ENCODE measurements at regions not wholly inside any gene's neighbourhood (a gene's known extent, or its start where the extent isn't known, plus 50 kb on each side); places are given as distances from the start of the nearest gene placed in this dataset.

- H3K36me3 Mint-ChIP-seq, result no peaks in the 10 kb centered on the region
- H3K4me1 Mint-ChIP-seq, result no peaks in the 10 kb centered on the region
- ATAC-seq (ENCODE audit: low read depth), result no peak
- no peak overlapping the region for H3K4me3 Mint-ChIP-seq
- no peaks in the 10 kb centered on the region for H3K27me3 Mint-ChIP-seq
- H3K9me3 Mint-ChIP-seq, result peaks cover 4% of the 10 kb centered on the region
- POLR2A ChIA-PET, result no interaction called here
- H3K27ac Mint-ChIP-seq, result no peak overlapping the region
- no peak for DNase-seq
Measured at GRCh38 chr5:4410151-4410550, 730.0 kb upstream of the ADAMTS16 start.

GRCh38 chr5:4411664-4412063 lies 728.5 kb upstream of the ADAMTS16 start:
- ATAC-seq (ENCODE audit: low read depth), result no peak
- DNase-seq, result no peak
- POLR2A ChIA-PET, result no interaction called here
- Mint-ChIP-seq H3K27me3 (no peaks in the 10 kb centered on the region), H3K4me1 (no peaks in the 10 kb centered on the region), H3K4me3 (no peak overlapping the region), H3K27ac (no peak overlapping the region), H3K9me3 (peaks cover 3% of the 10 kb centered on the region), H3K36me3 (no peaks in the 10 kb centered on the region)

DNA sequence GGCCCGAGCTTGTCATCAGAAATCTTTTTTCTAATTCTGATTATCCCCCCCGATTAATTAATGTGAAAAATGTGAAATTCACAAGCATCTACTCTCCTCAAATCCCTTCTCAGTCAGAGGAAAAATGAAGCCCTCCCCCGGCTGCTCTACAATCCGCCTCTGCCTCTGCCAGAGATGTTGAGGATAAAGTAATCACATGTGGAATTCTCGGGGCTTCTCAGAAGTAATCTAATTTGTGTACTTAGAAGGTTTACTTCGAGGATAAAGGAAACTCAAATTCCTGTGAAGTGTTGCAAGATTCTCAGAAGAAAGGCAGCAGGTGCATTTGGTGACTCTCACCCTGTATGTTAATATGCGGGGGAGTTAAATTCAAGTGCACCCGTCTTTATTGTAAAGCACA lies 726.1 kb upstream of the ADAMTS16 start:
- no peak for ATAC-seq (ENCODE audit: low read depth)
- POLR2A ChIA-PET, result no interaction called here
- Mint-ChIP-seq H3K27ac (no peak overlapping the region), H3K36me3 (no peaks in the 10 kb centered on the region), H3K27me3 (no peaks in the 10 kb centered on the region), H3K4me3 (no peak overlapping the region), H3K9me3 (peaks cover 3% of the 10 kb centered on the region), H3K4me1 (no peaks in the 10 kb centered on the region)
- no peak for DNase-seq

DNA sequence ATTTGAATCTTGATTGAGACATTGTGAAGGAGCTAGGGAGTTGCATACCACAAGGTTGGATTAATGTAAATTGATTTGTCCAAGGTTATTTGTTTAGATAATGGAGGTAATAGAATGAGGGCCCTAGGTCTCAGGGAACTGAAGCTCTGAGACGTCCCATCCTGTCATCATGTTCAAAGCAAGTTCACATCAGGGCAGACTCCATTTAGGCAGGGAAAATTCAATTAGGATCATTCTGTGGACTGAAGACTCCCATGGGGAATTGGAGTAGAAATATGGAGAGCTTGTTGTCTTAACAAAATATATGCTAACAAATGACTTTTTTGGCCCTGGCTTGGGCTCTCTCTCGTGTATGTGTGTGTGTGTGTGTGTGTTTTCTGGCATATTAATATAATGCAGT lies 722.0 kb upstream of the ADAMTS16 start:
- Mint-ChIP-seq H3K4me3 (no peak overlapping the region), H3K9me3 (peaks cover 7% of the 10 kb centered on the region), H3K4me1 (no peaks in the 10 kb centered on the region), H3K27ac (no peak overlapping the region), H3K27me3 (no peaks in the 10 kb centered on the region), H3K36me3 (no peaks in the 10 kb centered on the region)
- POLR2A ChIA-PET, result no interaction called here
- DNase-seq (no peak), ATAC-seq (ENCODE audit: low read depth) (no peak)

GRCh38 chr5:4419281-4419680 lies 720.8 kb upstream of the ADAMTS16 start:
- Mint-ChIP-seq H3K9me3 (peaks cover 7% of the 10 kb centered on the region), H3K36me3 (no peaks in the 10 kb centered on the region), H3K27ac (no peak overlapping the region), H3K4me3 (no peak overlapping the region), H3K4me1 (no peaks in the 10 kb centered on the region), H3K27me3 (no peaks in the 10 kb centered on the region)
- POLR2A ChIA-PET, result no interaction called here
- no peak for DNase-seq
- no peak for ATAC-seq (ENCODE audit: low read depth)

DNA sequence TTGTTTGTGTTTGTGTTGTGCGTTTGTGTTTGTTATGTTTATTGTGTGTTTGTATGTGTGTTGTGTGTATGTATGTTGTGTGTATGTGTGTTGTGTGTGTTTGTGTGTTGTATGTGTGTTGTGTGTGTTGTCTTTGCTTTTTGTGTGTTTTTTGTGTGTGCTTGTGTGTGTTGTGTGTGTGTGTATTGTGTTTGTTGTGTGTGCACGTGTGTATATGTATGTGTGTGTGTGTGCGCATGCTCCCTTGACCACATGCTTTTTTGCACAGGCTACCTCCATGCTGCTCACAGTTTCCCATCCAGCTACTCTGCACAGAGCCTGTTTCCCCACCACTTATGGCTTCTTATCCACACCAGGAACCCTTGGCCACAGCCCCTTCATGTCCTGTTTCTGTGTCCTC lies 720.0 kb upstream of the ADAMTS16 start:
- POLR2A ChIA-PET, result no interaction called here
- Mint-ChIP-seq H3K36me3 (no peaks in the 10 kb centered on the region), H3K27me3 (no peaks in the 10 kb centered on the region), H3K4me1 (no peaks in the 10 kb centered on the region), H3K9me3 (peaks cover 5% of the 10 kb centered on the region), H3K4me3 (no peak overlapping the region), H3K27ac (no peak overlapping the region)
- DNase-seq (no peak), ATAC-seq (ENCODE audit: low read depth) (no peak)

DNA sequence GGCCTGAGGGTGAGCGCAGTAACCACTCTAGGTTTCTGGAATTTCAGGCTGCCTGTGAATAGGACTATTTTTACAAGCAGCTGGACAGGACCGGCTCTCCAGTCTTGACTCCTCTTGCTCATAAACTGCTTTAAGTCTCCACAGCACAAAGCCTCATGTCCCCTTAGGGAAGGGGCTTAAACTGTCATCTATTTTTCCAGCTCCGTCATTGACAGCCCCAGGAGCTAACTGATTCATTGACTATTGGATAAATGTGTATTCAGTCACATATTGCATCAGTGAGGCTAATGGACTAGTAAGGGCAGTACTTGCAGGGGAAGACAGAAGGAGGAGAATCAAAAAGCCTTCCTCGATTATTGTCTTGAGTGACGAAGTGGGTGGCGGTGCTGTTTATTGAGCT lies 719.4 kb upstream of the ADAMTS16 start:
- no peak overlapping the region for H3K27ac Mint-ChIP-seq
- no peaks in the 10 kb centered on the region for H3K4me1 Mint-ChIP-seq
- no peaks in the 10 kb centered on the region for H3K27me3 Mint-ChIP-seq
- H3K4me3 Mint-ChIP-seq, result no peak overlapping the region
- peaks cover 4% of the 10 kb centered on the region for H3K9me3 Mint-ChIP-seq
- POLR2A ChIA-PET, result no interaction called here
- DNase-seq (no peak), ATAC-seq (ENCODE audit: low read depth) (no peak)
- H3K36me3 Mint-ChIP-seq, result no peaks in the 10 kb centered on the region

GRCh38 chr5:4422247-4422646 lies 717.9 kb upstream of the ADAMTS16 start:
- DNase-seq (no peak), ATAC-seq (ENCODE audit: low read depth) (no peak)
- no peaks in the 10 kb centered on the region for H3K4me1 Mint-ChIP-seq
- H3K9me3 Mint-ChIP-seq, result peaks cover 4% of the 10 kb centered on the region
- H3K36me3 Mint-ChIP-seq, result no peaks in the 10 kb centered on the region
- H3K27ac Mint-ChIP-seq, result no peak overlapping the region
- no peaks in the 10 kb centered on the region for H3K27me3 Mint-ChIP-seq
- POLR2A ChIA-PET, result no interaction called here
- no peak overlapping the region for H3K4me3 Mint-ChIP-seq

DNA sequence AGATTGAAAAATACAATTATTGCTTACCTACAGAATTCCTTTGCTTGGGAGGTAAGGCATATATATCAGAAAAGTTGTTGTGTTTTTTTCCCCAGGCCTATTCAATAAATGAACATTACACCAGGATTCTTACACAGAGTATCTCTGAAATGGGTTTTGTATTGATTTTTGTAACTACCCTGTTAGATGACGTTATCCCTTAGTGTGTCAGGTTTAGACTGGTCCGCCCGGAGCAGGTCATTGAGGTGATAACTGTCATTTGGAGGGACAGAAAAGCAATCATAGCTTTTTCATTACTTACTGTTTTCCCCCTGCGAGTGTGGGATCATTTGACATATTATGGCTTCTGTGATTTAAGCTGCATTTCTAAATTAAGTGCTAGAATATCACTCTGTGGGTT lies 715.2 kb upstream of the ADAMTS16 start:
- Mint-ChIP-seq H3K36me3 (no peaks in the 10 kb centered on the region), H3K4me3 (no peak overlapping the region)
- ATAC-seq (ENCODE audit: low read depth), result no peak

GRCh38 chr5:4440536-4440935 lies 699.6 kb upstream of the ADAMTS16 start:
- H3K4me3 Mint-ChIP-seq, result no peak overlapping the region
- no peak for ATAC-seq (ENCODE audit: low read depth)
- H3K27ac Mint-ChIP-seq, result no peak overlapping the region
- no peaks in the 10 kb centered on the region for H3K4me1 Mint-ChIP-seq
- POLR2A ChIA-PET, result no interaction called here
- H3K27me3 Mint-ChIP-seq, result no peaks in the 10 kb centered on the region
- DNase-seq, result no peak
- peaks cover 15% of the 10 kb centered on the region for H3K9me3 Mint-ChIP-seq
- H3K36me3 Mint-ChIP-seq, result no peaks in the 10 kb centered on the region

More for the DNA sequence above, 715.2 kb upstream of the ADAMTS16 start:
- DNase-seq, result no peak
- Mint-ChIP-seq H3K4me1 (no peaks in the 10 kb centered on the region), H3K27ac (no peak overlapping the region), H3K9me3 (peaks cover 7% of the 10 kb centered on the region), H3K27me3 (no peaks in the 10 kb centered on the region)
- POLR2A ChIA-PET, result no interaction called here

DNA sequence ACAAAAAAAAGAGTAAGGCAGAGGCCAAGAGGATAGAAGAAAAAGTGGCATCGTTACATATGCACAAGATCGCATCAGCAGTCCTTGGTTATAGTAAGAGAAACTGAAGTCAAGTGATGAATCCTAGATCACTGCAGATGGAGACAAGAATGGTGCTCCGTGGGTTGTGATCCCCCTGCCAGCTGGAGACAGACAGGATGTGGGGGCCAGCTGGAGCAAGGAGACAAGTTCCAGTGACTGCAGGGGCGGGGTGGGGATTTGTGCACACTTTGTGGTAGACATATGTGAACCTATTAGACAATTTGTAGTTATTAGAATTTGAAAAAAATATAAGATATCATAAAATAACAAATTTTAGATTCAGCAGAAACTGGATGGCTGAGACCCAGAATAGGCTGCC lies 697.9 kb upstream of the ADAMTS16 start:
- Mint-ChIP-seq H3K9me3 (peaks cover 20% of the 10 kb centered on the region), H3K36me3 (no peaks in the 10 kb centered on the region), H3K4me1 (no peaks in the 10 kb centered on the region), H3K27me3 (no peaks in the 10 kb centered on the region), H3K27ac (no peak overlapping the region), H3K4me3 (no peak overlapping the region)
- POLR2A ChIA-PET, result no interaction called here
- no peak for DNase-seq
- ATAC-seq (ENCODE audit: low read depth), result no peak

- H3K9me3 Mint-ChIP-seq, result peaks cover 12% of the 10 kb centered on the region
- H3K27me3 Mint-ChIP-seq, result no peaks in the 10 kb centered on the region
- POLR2A ChIA-PET, result no interaction called here
- DNase-seq (no peak), ATAC-seq (ENCODE audit: low read depth) (no peak)
- no peak overlapping the region for H3K27ac Mint-ChIP-seq
- H3K36me3 Mint-ChIP-seq, result no peaks in the 10 kb centered on the region
- no peak overlapping the region for H3K4me3 Mint-ChIP-seq
- H3K4me1 Mint-ChIP-seq, result no peaks in the 10 kb centered on the region
Measured at GRCh38 chr5:4447657-4448056, 692.5 kb upstream of the ADAMTS16 start.

DNA sequence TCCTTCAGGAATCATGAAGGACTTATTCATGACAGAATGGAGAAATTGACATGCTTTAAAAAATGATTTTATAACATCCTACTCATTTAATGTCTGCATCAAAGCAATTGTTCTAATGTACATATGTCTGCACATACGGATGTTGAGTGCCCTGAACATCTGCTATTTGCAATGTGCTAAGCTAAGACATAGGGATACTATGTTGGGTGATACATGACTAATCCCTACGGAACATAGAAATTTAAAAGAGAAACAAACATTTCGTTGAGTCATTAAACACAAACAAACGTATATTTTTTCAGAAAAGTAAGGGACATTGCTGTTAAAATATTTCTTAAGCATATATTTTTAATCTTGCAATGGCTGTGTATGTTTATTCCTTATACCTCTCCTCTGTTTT lies 686.5 kb upstream of the ADAMTS16 start:
- Mint-ChIP-seq H3K27ac (no peak overlapping the region), H3K9me3 (peaks cover 7% of the 10 kb centered on the region), H3K36me3 (no peaks in the 10 kb centered on the region), H3K27me3 (no peaks in the 10 kb centered on the region), H3K4me3 (no peak overlapping the region), H3K4me1 (no peaks in the 10 kb centered on the region)
- DNase-seq (no peak), ATAC-seq (ENCODE audit: low read depth) (no peak)
- POLR2A ChIA-PET, result no interaction called here

DNA sequence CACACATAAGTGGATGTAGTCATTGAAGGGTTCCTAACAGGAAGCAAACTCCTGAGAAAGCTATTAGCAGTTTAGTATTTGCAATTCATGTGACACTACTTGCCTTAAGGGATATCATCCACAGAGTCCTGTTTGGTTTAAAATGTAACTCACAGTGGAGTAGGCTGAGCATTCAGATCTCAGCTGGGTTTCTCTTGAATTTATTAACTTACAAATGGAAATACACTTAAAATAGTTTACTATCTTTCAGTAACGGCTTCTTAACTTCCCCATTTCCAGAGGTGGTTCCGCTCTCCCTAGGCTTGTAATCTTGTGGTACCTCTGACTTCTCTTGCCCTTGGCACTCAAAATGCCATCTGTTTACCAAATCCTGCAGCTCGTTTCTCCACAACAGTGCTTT lies 660.7 kb upstream of the ADAMTS16 start:
- POLR2A ChIA-PET, result no interaction called here
- no peaks in the 10 kb centered on the region for H3K27me3 Mint-ChIP-seq
- H3K4me3 Mint-ChIP-seq, result no peak overlapping the region
- no peak overlapping the region for H3K27ac Mint-ChIP-seq
- ATAC-seq (ENCODE audit: low read depth) (no peak), DNase-seq (no peak)
- H3K36me3 Mint-ChIP-seq, result no peaks in the 10 kb centered on the region
- peaks cover 5% of the 10 kb centered on the region for H3K9me3 Mint-ChIP-seq
- no peaks in the 10 kb centered on the region for H3K4me1 Mint-ChIP-seq

- Mint-ChIP-seq H3K27ac (no peak overlapping the region), H3K4me1 (no peaks in the 10 kb centered on the region), H3K36me3 (no peaks in the 10 kb centered on the region), H3K4me3 (no peak overlapping the region), H3K27me3 (no peaks in the 10 kb centered on the region), H3K9me3 (peaks cover 3% of the 10 kb centered on the region)
- no peak for ATAC-seq (ENCODE audit: low read depth)
- POLR2A ChIA-PET, result no interaction called here
- DNase-seq, result no peak
Measured at GRCh38 chr5:4480528-4481349, 659.4 kb upstream of the ADAMTS16 start.

Data from activated naive CD8-positive, alpha-beta T cell treated with anti-CD3 and anti-CD28 coated beads, Interleukin-2, amount 10 ng/mL, durations not matched to agents 7 days and 5 days (primary cell).